ENCODE measurements at regions not wholly inside any gene's neighbourhood (a gene's known extent, or its start where the extent isn't known, plus 50 kb on each side); places are given as distances from the start of the nearest gene placed in this dataset.

- H3K36me3 ChIP-seq (replicated peaks; ENCODE audit: insufficient read depth, low read depth): no peaks in the 10 kb centered on the region
- 96% methylated on average over 11 of the region's 11 CpGs for WGBS (ENCODE audit: low lambda C conversion rate, missing lambda C conversion rate)
- H3K9me2 ChIP-seq (replicated peaks; ENCODE audit: insufficient read depth): no peaks in the 10 kb centered on the region
- no peak overlapping the region for H3K4me2 ChIP-seq
- H3K9me3 ChIP-seq (ENCODE audit: low read depth): no peaks in the 10 kb centered on the region
- no peak overlapping the region for H2AFZ ChIP-seq
- H3K4me3 ChIP-seq: no peak overlapping the region
- no peak overlapping the region for H3K27ac ChIP-seq
- H4K20me1 ChIP-seq (ENCODE audit: insufficient read depth, poor library complexity, severe bottlenecking): no peaks in the 10 kb centered on the region
- DNase-seq (ENCODE audit: low spot score): no peak
- H3K4me1 ChIP-seq (ENCODE audit: insufficient read depth): no peaks in the 10 kb centered on the region
- TF ChIP-seq EZH2 (IDR thresholded peaks at IDR 0.05; ENCODE audit: borderline replicate concordance) (no peak), EZH2phosphoT487 (IDR thresholded peaks at IDR 0.05; ENCODE audit: low read depth, severe bottlenecking, unreplicated experiment) (no peak), CTCF (IDR thresholded peaks at IDR 0.05; ENCODE audit: poor library complexity) (no peak)
- no peaks in the 10 kb centered on the region for H3K27me3 ChIP-seq
- no peaks in the 10 kb centered on the region for H3K79me2 ChIP-seq
These were observed 120.8 kb upstream of the TNFSF11 start for GRCh38 chr13:42453091-42453645.

GRCh38 chr13:42454749-42455148 is 119.2 kb upstream of the TNFSF11 start:
- H4K20me1 ChIP-seq (ENCODE audit: insufficient read depth, poor library complexity, severe bottlenecking): no peaks in the 10 kb centered on the region
- H3K9me2 ChIP-seq (replicated peaks; ENCODE audit: insufficient read depth): no peaks in the 10 kb centered on the region
- WGBS (ENCODE audit: low lambda C conversion rate, missing lambda C conversion rate): 93% methylated on average over 6 of the region's 6 CpGs
- H3K9me3 ChIP-seq (ENCODE audit: low read depth): no peaks in the 10 kb centered on the region
- DNase-seq (ENCODE audit: low spot score): no peak
- TF ChIP-seq EZH2 (IDR thresholded peaks at IDR 0.05; ENCODE audit: borderline replicate concordance) (no peak), CTCF (IDR thresholded peaks at IDR 0.05; ENCODE audit: poor library complexity) (no peak), EZH2phosphoT487 (IDR thresholded peaks at IDR 0.05; ENCODE audit: low read depth, severe bottlenecking, unreplicated experiment) (no peak)
- H2AFZ ChIP-seq: no peak overlapping the region
- H3K4me1 ChIP-seq (ENCODE audit: insufficient read depth): no peaks in the 10 kb centered on the region
- H3K27ac ChIP-seq: no peak overlapping the region
- no peaks in the 10 kb centered on the region for H3K27me3 ChIP-seq
- H3K36me3 ChIP-seq (replicated peaks; ENCODE audit: insufficient read depth, low read depth): no peaks in the 10 kb centered on the region
- H3K4me3 ChIP-seq: no peak overlapping the region
- H3K4me2 ChIP-seq: no peak overlapping the region
- H3K79me2 ChIP-seq: no peaks in the 10 kb centered on the region

GRCh38 chr13:42458193-42458592 is 115.8 kb upstream of the TNFSF11 start:
- no peak overlapping the region for H3K4me2 ChIP-seq
- TF ChIP-seq EZH2phosphoT487 (IDR thresholded peaks at IDR 0.05; ENCODE audit: low read depth, severe bottlenecking, unreplicated experiment): no peak
- no peak for TF ChIP-seq EZH2 (IDR thresholded peaks at IDR 0.05; ENCODE audit: borderline replicate concordance)
- TF ChIP-seq CTCF (IDR thresholded peaks at IDR 0.05; ENCODE audit: poor library complexity): no peak
- H2AFZ ChIP-seq: no peak overlapping the region
- H3K27ac ChIP-seq: no peak overlapping the region
- H3K9me2 ChIP-seq (replicated peaks; ENCODE audit: insufficient read depth): no peaks in the 10 kb centered on the region
- H4K20me1 ChIP-seq (ENCODE audit: insufficient read depth, poor library complexity, severe bottlenecking): no peaks in the 10 kb centered on the region
- no peak overlapping the region for H3K4me3 ChIP-seq
- WGBS (ENCODE audit: low lambda C conversion rate, missing lambda C conversion rate): 67% methylated on average over 5 of the region's 5 CpGs
- no peaks in the 10 kb centered on the region for H3K27me3 ChIP-seq
- H3K36me3 ChIP-seq (replicated peaks; ENCODE audit: insufficient read depth, low read depth): no peaks in the 10 kb centered on the region
- no peak for DNase-seq (ENCODE audit: low spot score)
- H3K4me1 ChIP-seq (ENCODE audit: insufficient read depth): no peaks in the 10 kb centered on the region
- H3K9me3 ChIP-seq (ENCODE audit: low read depth): no peaks in the 10 kb centered on the region
- no peaks in the 10 kb centered on the region for H3K79me2 ChIP-seq

- no peaks in the 10 kb centered on the region for H4K20me1 ChIP-seq (ENCODE audit: insufficient read depth, poor library complexity, severe bottlenecking)
- H3K9me3 ChIP-seq (ENCODE audit: low read depth): no peaks in the 10 kb centered on the region
- no peak for DNase-seq (ENCODE audit: low spot score)
- no peaks in the 10 kb centered on the region for H3K36me3 ChIP-seq (replicated peaks; ENCODE audit: insufficient read depth, low read depth)
- H3K79me2 ChIP-seq: no peaks in the 10 kb centered on the region
- no peak overlapping the region for H3K4me3 ChIP-seq
- H3K9me2 ChIP-seq (replicated peaks; ENCODE audit: insufficient read depth): no peaks in the 10 kb centered on the region
- no peaks in the 10 kb centered on the region for H3K27me3 ChIP-seq
- H3K27ac ChIP-seq: no peak overlapping the region
- H2AFZ ChIP-seq: no peak overlapping the region
- WGBS (ENCODE audit: low lambda C conversion rate, missing lambda C conversion rate): 88% methylated on average over 4 of the region's 4 CpGs
- no peaks in the 10 kb centered on the region for H3K4me1 ChIP-seq (ENCODE audit: insufficient read depth)
- TF ChIP-seq CTCF (IDR thresholded peaks at IDR 0.05; ENCODE audit: poor library complexity) (no peak), EZH2 (IDR thresholded peaks at IDR 0.05; ENCODE audit: borderline replicate concordance) (no peak), EZH2phosphoT487 (IDR thresholded peaks at IDR 0.05; ENCODE audit: low read depth, severe bottlenecking, unreplicated experiment) (no peak)
- no peak overlapping the region for H3K4me2 ChIP-seq
These were observed 107.8 kb upstream of the TNFSF11 start for GRCh38 chr13:42466123-42466522.

Measured in hepatocyte (in vitro differentiated cells).